ENCODE measurements at regions not wholly inside any gene's neighbourhood (a gene's known extent, or its start where the extent isn't known, plus 50 kb on each side); places are given as distances from the start of the nearest gene placed in this dataset.
A peak's percentile ranks its signal among the peaks of the same experiment; 100 is the strongest.

- H3K36me3 ChIP-seq (replicated peaks in 1 of 2; ENCODE audit: control insufficient read depth in 1 of 2, insufficient read depth in 2 of 2, low read length in 2 of 2) = no peaks in the 10 kb centered on the region
- peak overlapping the region; percentile 38 for H3K4me2 ChIP-seq (replicated peaks; ENCODE audit: extremely low read depth, low read length, poor library complexity, severe bottlenecking)
- TF ChIP-seq, protein P1, sequence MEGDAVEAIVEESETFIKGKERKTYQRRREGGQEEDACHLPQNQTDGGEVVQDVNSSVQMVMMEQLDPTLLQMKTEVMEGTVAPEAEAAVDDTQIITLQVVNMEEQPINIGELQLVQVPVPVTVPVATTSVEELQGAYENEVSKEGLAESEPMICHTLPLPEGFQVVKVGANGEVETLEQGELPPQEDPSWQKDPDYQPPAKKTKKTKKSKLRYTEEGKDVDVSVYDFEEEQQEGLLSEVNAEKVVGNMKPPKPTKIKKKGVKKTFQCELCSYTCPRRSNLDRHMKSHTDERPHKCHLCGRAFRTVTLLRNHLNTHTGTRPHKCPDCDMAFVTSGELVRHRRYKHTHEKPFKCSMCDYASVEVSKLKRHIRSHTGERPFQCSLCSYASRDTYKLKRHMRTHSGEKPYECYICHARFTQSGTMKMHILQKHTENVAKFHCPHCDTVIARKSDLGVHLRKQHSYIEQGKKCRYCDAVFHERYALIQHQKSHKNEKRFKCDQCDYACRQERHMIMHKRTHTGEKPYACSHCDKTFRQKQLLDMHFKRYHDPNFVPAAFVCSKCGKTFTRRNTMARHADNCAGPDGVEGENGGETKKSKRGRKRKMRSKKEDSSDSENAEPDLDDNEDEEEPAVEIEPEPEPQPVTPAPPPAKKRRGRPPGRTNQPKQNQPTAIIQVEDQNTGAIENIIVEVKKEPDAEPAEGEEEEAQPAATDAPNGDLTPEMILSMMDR (IDR thresholded peaks at IDR 0.05) = no peak
- WGBS (ENCODE audit: insufficient coverage) = no CpG with 5 or more reads among the region's 7 CpGs
- peak overlapping the region; percentile 22 for H3K9ac ChIP-seq (ENCODE audit: insufficient read depth, low read length, poor library complexity, severe bottlenecking)
- no peaks in the 10 kb centered on the region for H3K9me3 ChIP-seq (replicated peaks in 1 of 2; ENCODE audit: control insufficient read depth in 1 of 2, insufficient read depth in 1 of 2, low read length in 2 of 2)
- peak overlapping the region; percentile 92 to 98 (median 98) for H3K27ac Mint-ChIP-seq
- H3K27ac ChIP-seq (ENCODE audit: low read depth in 1 of 2, low read length in 2 of 2) = peak overlapping the region; percentile 54 to 94
- peak overlapping the region in 1 of 2 donors; percentile 47 for H3K4me3 Mint-ChIP-seq
- intact Hi-C loops (cut with micrococcal nuclease) = no loop called here
- H3K4me1 ChIP-seq (ENCODE audit: control insufficient read depth in 1 of 2, insufficient read depth in 2 of 2, low read length in 2 of 2) = peaks cover 21 to 27% of the 10 kb centered on the region in 2 donors
- H3K79me2 ChIP-seq (ENCODE audit: insufficient read depth, low read length) = no peaks in the 10 kb centered on the region
- peak overlapping the region; percentile 68 for H2AFZ ChIP-seq (ENCODE audit: insufficient read depth, low read depth, low read length, poor library complexity, severe bottlenecking)
- peaks cover 0 to 3% of the 10 kb centered on the region in 2 donors for H3K36me3 Mint-ChIP-seq
- peak; percentile 58 to 76 (median 63) for DNase-seq
- H3K9me3 Mint-ChIP-seq = peaks cover 0 to 6% (median 0%) of the 10 kb centered on the region in 7 donors
- H3K4me1 Mint-ChIP-seq = peaks cover 26% of the 10 kb centered on the region
- peak overlapping the region in 1 of 3 experiments; percentile 33 for H3K4me3 ChIP-seq (replicated peaks in 1 of 3; ENCODE audit: low read depth in 2 of 3, low read length in 3 of 3)
- no peaks in the 10 kb centered on the region for H3K27me3 ChIP-seq (ENCODE audit: control insufficient read depth in 2 of 2, insufficient read depth in 2 of 2, low read length in 2 of 2)
- H3K27me3 Mint-ChIP-seq (ENCODE audit: low read depth in 3 of 3) = peaks cover 0 to 2% (median 0%) of the 10 kb centered on the region in 3 donors
- no peaks in the 10 kb centered on the region for H4K20me1 ChIP-seq (ENCODE audit: insufficient read depth, low read length)
These were observed 208.0 kb upstream of the ANKRD55 start for GRCh38 chr5:56440871-56441740.

- Mint-ChIP-seq H3K27me3 (ENCODE audit: low read depth in 3 of 3) (peaks cover 0 to 2% (median 0%) of the 10 kb centered on the region in 3 donors), H3K9me3 (peaks cover 0 to 5% (median 2%) of the 10 kb centered on the region in 7 donors), H3K4me3 (no peak overlapping the region), H3K4me1 (peaks cover 19% of the 10 kb centered on the region), H3K27ac (no peak overlapping the region), H3K36me3 (no peaks in the 10 kb centered on the region)
- 100% methylated on average over 1 of the region's 3 CpGs for WGBS (ENCODE audit: insufficient coverage)
- Histone ChIP-seq H2AFZ (ENCODE audit: insufficient read depth, low read depth, low read length, poor library complexity, severe bottlenecking) (peak overlapping the region; percentile 16), H3K9me3 (replicated peaks in 1 of 2; ENCODE audit: control insufficient read depth in 1 of 2, insufficient read depth in 1 of 2, low read length in 2 of 2) (no peaks in the 10 kb centered on the region), H3K4me3 (replicated peaks in 1 of 3; ENCODE audit: low read depth in 2 of 3, low read length in 3 of 3) (no peak overlapping the region), H3K36me3 (replicated peaks in 1 of 2; ENCODE audit: control insufficient read depth in 1 of 2, insufficient read depth in 2 of 2, low read length in 2 of 2) (no peaks in the 10 kb centered on the region), H3K4me1 (ENCODE audit: control insufficient read depth in 1 of 2, insufficient read depth in 2 of 2, low read length in 2 of 2) (peaks cover 6 to 10% of the 10 kb centered on the region in 2 donors), H3K79me2 (ENCODE audit: insufficient read depth, low read length) (no peaks in the 10 kb centered on the region), H3K27ac (ENCODE audit: low read depth in 1 of 2, low read length in 2 of 2) (no peak overlapping the region), H3K4me2 (replicated peaks; ENCODE audit: extremely low read depth, low read length, poor library complexity, severe bottlenecking) (no peak overlapping the region), H4K20me1 (ENCODE audit: insufficient read depth, low read length) (no peaks in the 10 kb centered on the region), H3K9ac (ENCODE audit: insufficient read depth, low read length, poor library complexity, severe bottlenecking) (no peak overlapping the region), H3K27me3 (ENCODE audit: control insufficient read depth in 2 of 2, insufficient read depth in 2 of 2, low read length in 2 of 2) (no peaks in the 10 kb centered on the region)
- TF ChIP-seq, protein P1 (IDR thresholded peaks at IDR 0.05) = no peak
- intact Hi-C loops (cut with micrococcal nuclease) = no loop called here
- DNase-seq = no peak
These were observed 201.9 kb upstream of the ANKRD55 start for GRCh38 chr5:56434986-56435385.
